Uterus (tissue), 3 donors: ENCODE measurements at regions not wholly inside any gene's neighbourhood (a gene's known extent, or its start where the extent isn't known, plus 50 kb on each side); places are given as distances from the start of the nearest gene placed in this dataset.

Experiments used
- DNase-seq, 2 donors: peaks; one replicate each; pipeline ENCODE4 v3.0.0-alpha.2; 2019 to 2020
- H3K27ac ChIP-seq, 2 donors: fragments of 200-600 bp; sonication (generic); 1 replicate in 1 of 2; 2 replicates in 1 of 2; pipeline ENCODE4 v1.5.1; 2016 to 2018
- H3K27me3 ChIP-seq, 2 donors: fragments of 200-600 bp; sonication (generic); one replicate each; pipeline ENCODE4 v1.5.1; 2018 to 2019; ENCODE audit warnings: control low read depth in 1 of 2
- H3K36me3 ChIP-seq, 2 donors: fragments of 200-600 bp; sonication (generic); one replicate each; pipeline ENCODE4 v1.5.1; 2019; ENCODE audit warnings: control low read depth in 1 of 2
- H3K4me1 ChIP-seq, 2 donors: fragments of 200-600 bp; sonication (generic); one replicate each; pipeline ENCODE4 v1.5.1; 2018 to 2019; ENCODE audit warnings: control low read depth in 1 of 2
- H3K4me3 ChIP-seq, 2 donors: fragments of 200-600 bp; sonication (generic); 1 replicate in 1 of 2; 2 replicates in 1 of 2; pipeline ENCODE4 v1.5.1; 2018 to 2019; ENCODE audit warnings: mild to moderate bottlenecking in 1 of 2
- H3K9me3 ChIP-seq, 2 donors: fragments of 200-600 bp; sonication (generic); one replicate each; pipeline ENCODE4 v1.5.1; 2019; ENCODE audit warnings: control low read depth in 1 of 2
- POLR2A ChIP-seq, 2 donors: fragments of 450-650 bp; IDR thresholded peaks; one replicate each; pipeline ENCODE4 v1.6.1; 2016; ENCODE audit warnings: antibody characterized with exemption in 2 of 2, mild to moderate bottlenecking in 1 of 2, moderate library complexity in 1 of 2
- intact Hi-C: fragments of 100-400 bp; cut with DNase I; formaldehyde crosslinking; loops from one replicate; pipeline ENCODE4 v1.15.1; 2023; ENCODE audit warnings: low total_unique reads
- TF ChIP-seq, protein P1 (sequence below), 4 experiments: fragments of 200-600 bp in 2 of 4; fragments of 450-650 bp in 2 of 4; sonication (generic) in 2 of 4; IDR thresholded peaks; one replicate each; pipeline ENCODE4 v1.5.1; 2016 to 2019; ENCODE audit warnings: antibody characterized with exemption in 4 of 4, mild to moderate bottlenecking in 2 of 4, moderate library complexity in 1 of 4
- donor health status: DM: yes; HTN: yes; CAD: no.

DNA sequence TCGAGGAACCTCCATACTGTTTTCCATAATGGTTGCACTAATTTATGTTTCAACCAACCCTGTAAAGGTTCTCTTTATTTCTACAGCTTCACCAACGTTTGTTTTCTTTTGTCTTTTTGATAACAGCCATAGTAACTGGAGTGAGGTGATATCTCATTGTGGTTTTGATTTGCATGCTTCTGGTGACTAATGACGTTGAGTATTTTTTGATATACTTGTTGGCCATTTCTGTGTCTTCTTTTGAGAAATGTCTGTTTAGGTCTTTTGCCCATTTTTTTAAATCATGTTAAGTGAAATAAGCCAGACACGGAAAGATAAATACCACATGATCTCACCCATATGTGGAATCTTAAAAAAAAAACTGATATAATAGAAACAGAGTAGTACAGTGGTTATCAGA is 74.8 kb upstream of the SMIM21 start:
- Histone ChIP-seq H3K4me3 (no peak overlapping the region), H3K4me1 (no peaks in the 10 kb centered on the region), H3K27me3 (no peaks in the 10 kb centered on the region), H3K36me3 (no peaks in the 10 kb centered on the region), H3K9me3 (no peaks in the 10 kb centered on the region), H3K27ac (no peak overlapping the region)
- no peak for DNase-seq
- TF ChIP-seq, protein P1, sequence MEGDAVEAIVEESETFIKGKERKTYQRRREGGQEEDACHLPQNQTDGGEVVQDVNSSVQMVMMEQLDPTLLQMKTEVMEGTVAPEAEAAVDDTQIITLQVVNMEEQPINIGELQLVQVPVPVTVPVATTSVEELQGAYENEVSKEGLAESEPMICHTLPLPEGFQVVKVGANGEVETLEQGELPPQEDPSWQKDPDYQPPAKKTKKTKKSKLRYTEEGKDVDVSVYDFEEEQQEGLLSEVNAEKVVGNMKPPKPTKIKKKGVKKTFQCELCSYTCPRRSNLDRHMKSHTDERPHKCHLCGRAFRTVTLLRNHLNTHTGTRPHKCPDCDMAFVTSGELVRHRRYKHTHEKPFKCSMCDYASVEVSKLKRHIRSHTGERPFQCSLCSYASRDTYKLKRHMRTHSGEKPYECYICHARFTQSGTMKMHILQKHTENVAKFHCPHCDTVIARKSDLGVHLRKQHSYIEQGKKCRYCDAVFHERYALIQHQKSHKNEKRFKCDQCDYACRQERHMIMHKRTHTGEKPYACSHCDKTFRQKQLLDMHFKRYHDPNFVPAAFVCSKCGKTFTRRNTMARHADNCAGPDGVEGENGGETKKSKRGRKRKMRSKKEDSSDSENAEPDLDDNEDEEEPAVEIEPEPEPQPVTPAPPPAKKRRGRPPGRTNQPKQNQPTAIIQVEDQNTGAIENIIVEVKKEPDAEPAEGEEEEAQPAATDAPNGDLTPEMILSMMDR (IDR thresholded peaks at IDR 0.05) = no peak
- no peak for TF ChIP-seq POLR2A (IDR thresholded peaks at IDR 0.05)
- intact Hi-C loops = no loop called here

DNA sequence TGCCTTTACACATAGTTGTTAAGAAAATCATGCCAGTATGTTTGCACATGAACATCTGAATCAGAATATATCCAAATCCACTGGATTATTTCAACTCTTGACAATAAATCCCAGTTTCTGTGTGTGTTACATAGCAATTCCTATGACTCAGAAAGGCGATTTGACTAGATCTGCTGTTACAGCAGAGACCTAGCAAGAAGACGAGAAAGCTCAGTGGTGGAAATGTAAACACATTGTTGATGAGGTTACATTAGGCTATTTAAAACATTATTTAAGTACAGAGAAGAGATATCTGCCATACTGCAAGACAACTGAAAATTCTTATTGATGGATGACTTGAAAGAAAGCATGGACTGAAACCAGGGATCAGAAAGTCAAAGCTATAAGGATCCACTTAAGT is 73.0 kb upstream of the SMIM21 start:
- no peak for TF ChIP-seq POLR2A (IDR thresholded peaks at IDR 0.05)
- TF ChIP-seq, protein P1 (IDR thresholded peaks at IDR 0.05) = no peak

DNA sequence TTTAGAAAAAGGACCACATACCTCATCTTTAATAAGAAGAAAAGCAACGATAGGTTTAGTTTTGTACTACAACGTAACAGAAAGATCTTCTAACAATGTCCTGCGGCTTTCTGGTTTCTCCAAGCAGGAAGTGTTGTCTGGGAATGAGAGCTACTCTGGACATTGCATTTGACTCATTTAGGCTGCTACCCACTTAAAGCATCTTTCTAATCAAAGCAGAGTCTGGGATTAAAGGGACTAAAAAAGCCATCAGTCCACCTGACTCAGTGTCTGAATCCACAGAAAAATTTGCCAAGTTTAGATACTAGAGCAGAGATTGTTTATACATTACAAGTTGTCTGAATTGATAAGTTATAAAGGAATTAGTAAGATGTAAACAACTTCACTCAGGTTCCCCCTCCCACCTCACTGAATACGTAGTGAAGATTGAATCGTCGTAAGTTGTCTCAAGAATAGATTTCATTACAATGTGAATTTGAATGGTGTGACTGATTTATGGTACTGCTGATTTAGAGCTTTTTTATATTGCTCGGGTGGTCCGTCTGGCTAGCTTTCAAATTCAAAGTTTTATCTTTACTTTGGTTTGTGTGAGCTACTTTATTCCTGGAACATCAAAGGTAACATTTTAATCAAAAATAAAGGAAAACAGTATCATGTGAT is 70.2 kb upstream of the SMIM21 start:
- no peaks in the 10 kb centered on the region for H3K27me3 ChIP-seq
- DNase-seq = no peak
- intact Hi-C loops = no loop called here
- H3K9me3 ChIP-seq = no peaks in the 10 kb centered on the region
- no peak overlapping the region for H3K27ac ChIP-seq
- H3K36me3 ChIP-seq = no peaks in the 10 kb centered on the region
- TF ChIP-seq, protein P1 (IDR thresholded peaks at IDR 0.05) = no peak
- no peak for TF ChIP-seq POLR2A (IDR thresholded peaks at IDR 0.05)
- H3K4me3 ChIP-seq = no peak overlapping the region
- H3K4me1 ChIP-seq = no peaks in the 10 kb centered on the region

More for the DNA sequence above, 73.0 kb upstream of the SMIM21 start:
- Histone ChIP-seq H3K4me1 (no peaks in the 10 kb centered on the region), H3K4me3 (no peak overlapping the region), H3K36me3 (no peaks in the 10 kb centered on the region), H3K27me3 (no peaks in the 10 kb centered on the region), H3K9me3 (no peaks in the 10 kb centered on the region), H3K27ac (no peak overlapping the region)
- DNase-seq = no peak
- intact Hi-C loops = no loop called here

DNA sequence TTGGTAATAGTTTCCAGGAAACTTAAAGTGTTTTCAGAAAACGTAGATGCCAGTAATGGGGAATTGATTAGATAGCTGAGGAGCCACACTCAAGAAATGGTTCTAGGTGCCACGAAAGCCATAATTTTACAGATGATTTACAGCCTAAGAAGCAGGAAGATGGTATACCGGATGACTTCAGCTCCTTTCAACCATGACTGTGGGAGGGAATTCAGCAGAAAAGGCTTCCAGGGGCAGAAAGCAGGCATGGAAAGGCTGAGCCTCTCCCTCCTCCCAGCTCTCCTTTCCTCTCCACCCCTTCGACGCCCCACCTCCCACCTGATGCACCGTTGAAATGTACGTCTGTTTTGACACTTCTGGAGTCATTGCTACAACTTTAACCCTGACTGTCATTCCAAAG is 68.6 kb upstream of the SMIM21 start:
- Histone ChIP-seq H3K27me3 (no peaks in the 10 kb centered on the region), H3K9me3 (no peaks in the 10 kb centered on the region), H3K4me1 (no peaks in the 10 kb centered on the region), H3K4me3 (no peak overlapping the region), H3K36me3 (no peaks in the 10 kb centered on the region), H3K27ac (no peak overlapping the region)
- TF ChIP-seq, protein P1 (IDR thresholded peaks at IDR 0.05) = no peak
- TF ChIP-seq POLR2A (IDR thresholded peaks at IDR 0.05) = no peak
- intact Hi-C loops = no loop called here
- DNase-seq = no peak

DNA sequence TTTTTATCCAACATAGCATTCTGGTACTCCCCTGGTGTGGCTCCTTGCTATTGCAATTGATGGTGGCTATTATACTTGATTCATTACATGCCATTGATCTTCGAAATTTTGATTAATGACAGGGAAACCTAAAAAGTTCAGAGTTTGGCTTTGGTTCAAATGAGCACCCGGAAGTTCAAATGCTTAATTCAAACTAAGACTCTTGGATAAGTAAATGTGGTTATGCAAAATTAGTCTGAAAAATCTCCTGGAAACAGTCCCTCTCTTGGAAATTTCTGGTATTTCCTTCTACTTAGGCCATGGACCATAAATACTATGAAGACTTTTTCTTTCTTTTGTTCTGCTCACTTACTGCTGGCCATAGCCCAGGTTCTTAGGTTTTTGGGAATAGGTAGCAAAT is 65.3 kb upstream of the SMIM21 start:
- intact Hi-C loops = no loop called here
- H3K4me1 ChIP-seq = no peaks in the 10 kb centered on the region
- TF ChIP-seq, protein P1 (IDR thresholded peaks at IDR 0.05) = no peak
- no peak for TF ChIP-seq POLR2A (IDR thresholded peaks at IDR 0.05)

More for the DNA sequence above, 65.3 kb upstream of the SMIM21 start:
- Histone ChIP-seq H3K36me3 (no peaks in the 10 kb centered on the region), H3K9me3 (no peaks in the 10 kb centered on the region), H3K27me3 (no peaks in the 10 kb centered on the region), H3K4me3 (no peak overlapping the region), H3K27ac (no peak overlapping the region)
- no peak for DNase-seq
